Right cardiac atrium (tissue), 5 donors: ENCODE measurements at regions not wholly inside any gene's neighbourhood (a gene's known extent, or its start where the extent isn't known, plus 50 kb on each side); places are given as distances from the start of the nearest gene placed in this dataset.
"Not testable (repeated sequence)": the region's sequence is repeated elsewhere in the genome, so short reads cannot be mapped to it uniquely, and the experiment has no call there.

Experiments used
- ATAC-seq, 2 donors: fragments of 200-7000 bp; cut with Tn5 transposase; one replicate each; pipeline versions ENCODE4 v1.8.0 to v1.9.1; 2020; ENCODE audit warnings: moderate library complexity in 2 of 2, mild to moderate bottlenecking in 1 of 2
- DNase-seq, 3 donors: peaks; one replicate each; pipeline ENCODE4 v3.0.0-alpha.2; 2020
- H3K27ac ChIP-seq: one replicate; pipeline ENCODE4 v1.5.1; 2013; ENCODE audit warnings: mild to moderate bottlenecking, low read length, control low read depth, moderate library complexity
- H3K27me3 ChIP-seq: one replicate; pipeline ENCODE4 v1.6.1; 2013; ENCODE audit not compliant: control insufficient read depth, insufficient read depth
- H3K4me1 ChIP-seq: one replicate; pipeline ENCODE4 v1.6.1; 2013; ENCODE audit warnings: low read length; ENCODE audit not compliant: control insufficient read depth, insufficient read depth
- H3K4me3 ChIP-seq: one replicate; pipeline ENCODE4 v1.5.1; 2013; ENCODE audit warnings: low read length, control low read depth
- H3K9me3 ChIP-seq: one replicate; pipeline ENCODE4 v1.6.1; 2013; ENCODE audit warnings: low read length; ENCODE audit not compliant: control insufficient read depth
- WGBS: extraction: QIAGEN DNeasy Blood & Tissue Kit; methylation state at CpG from one replicate; pipeline ENCODE4 v1.1.7; 2013; 5-methylcytosine and 5-hydroxymethylcytosine counted together
- intact Hi-C, 4 donors: fragments of 100-400 bp; cut with DNase I; formaldehyde crosslinking; loops; one replicate each; pipeline versions ENCODE4 v1.11.0 to v1.14.0; 2022 to 2023
- donor health status: healthy with polysubstance abuse.
- donor health status: DM: no; HTN: yes; CAD: no.
- donor health status: DM: no; HTN: no; CAD: no.
- donor health status: DM: no; HTN: yes; CAD: no; lungs with severe emphysema.
- donor health status: DM: yes; HTN: yes; CAD: no.

DNA sequence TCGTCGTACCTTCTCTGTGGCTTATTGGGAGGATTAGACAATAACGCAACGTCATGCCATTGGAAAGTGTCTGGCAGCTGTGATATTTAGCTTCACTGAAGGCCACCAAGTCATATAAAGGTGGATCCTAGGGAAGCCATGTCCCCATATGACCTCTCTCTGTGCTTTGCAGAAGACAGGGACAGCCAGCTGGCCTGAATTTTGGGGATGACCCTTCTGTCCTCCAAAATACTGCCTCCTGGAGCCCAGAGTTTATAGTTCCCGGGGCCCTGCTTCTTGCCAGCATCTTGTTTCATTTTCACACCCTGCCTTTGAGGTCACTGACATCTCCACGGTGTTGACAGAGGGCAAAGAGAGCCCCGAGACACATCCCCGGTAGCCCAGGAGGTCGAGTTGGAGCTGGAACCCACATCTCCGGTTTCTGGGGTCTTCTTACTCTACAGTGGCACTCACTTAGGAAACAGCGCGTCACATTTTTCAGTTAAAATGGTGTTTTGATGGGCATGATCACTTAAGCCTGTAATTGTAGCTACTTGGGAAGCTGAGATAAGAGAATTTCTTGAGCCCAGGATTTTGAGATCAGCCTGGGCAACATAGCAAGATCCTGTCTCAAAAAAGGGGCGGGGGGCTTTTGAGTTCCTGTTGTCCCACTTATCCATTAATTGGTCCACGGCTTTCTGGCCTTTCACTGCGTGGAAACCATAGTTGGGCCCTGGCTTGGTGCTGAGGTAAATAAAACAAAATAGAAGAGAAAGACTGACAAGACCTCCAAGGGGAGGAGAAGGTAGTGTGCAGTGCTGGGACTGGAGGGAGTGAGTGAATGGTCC is 101.1 kb downstream of the DDX1 start:
- DNase-seq (no peak), ATAC-seq (no peak)
- H3K27me3 ChIP-seq = no peaks in the 10 kb centered on the region
- H3K4me3 ChIP-seq = no peak overlapping the region
- 90% methylated on average over 15 of the region's 15 CpGs for WGBS
- H3K9me3 ChIP-seq = no peaks in the 10 kb centered on the region
- intact Hi-C loops = no loop called here
- no peaks in the 10 kb centered on the region for H3K4me1 ChIP-seq
- no peak overlapping the region for H3K27ac ChIP-seq

DNA sequence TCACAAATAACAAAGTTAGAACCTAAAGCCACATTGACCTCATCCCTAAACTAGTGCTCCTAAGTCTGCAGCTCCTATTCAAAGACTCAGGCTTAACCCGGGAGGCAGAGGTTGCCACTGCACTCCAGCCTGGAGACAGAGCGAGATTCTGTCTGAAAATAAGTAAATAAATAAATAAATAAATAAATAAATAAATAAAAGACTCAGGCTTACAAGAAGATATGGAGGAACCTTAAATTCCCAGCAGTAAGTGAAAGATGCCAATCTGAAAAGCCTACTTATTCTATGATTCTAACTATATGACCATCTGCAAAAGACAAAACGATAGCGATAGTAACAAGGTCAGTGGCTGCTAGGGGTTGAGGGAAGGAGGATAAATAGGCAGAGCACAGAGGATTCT is 101.7 kb downstream of the DDX1 start:
- Histone ChIP-seq H3K4me3 (no peak overlapping the region), H3K4me1 (no peaks in the 10 kb centered on the region), H3K27ac (no peak overlapping the region), H3K9me3 (no peaks in the 10 kb centered on the region), H3K27me3 (no peaks in the 10 kb centered on the region)
- ATAC-seq (no peak), DNase-seq (no peak)
- WGBS = 95% methylated on average over 4 of the region's 4 CpGs
- intact Hi-C loops = no loop called here

DNA sequence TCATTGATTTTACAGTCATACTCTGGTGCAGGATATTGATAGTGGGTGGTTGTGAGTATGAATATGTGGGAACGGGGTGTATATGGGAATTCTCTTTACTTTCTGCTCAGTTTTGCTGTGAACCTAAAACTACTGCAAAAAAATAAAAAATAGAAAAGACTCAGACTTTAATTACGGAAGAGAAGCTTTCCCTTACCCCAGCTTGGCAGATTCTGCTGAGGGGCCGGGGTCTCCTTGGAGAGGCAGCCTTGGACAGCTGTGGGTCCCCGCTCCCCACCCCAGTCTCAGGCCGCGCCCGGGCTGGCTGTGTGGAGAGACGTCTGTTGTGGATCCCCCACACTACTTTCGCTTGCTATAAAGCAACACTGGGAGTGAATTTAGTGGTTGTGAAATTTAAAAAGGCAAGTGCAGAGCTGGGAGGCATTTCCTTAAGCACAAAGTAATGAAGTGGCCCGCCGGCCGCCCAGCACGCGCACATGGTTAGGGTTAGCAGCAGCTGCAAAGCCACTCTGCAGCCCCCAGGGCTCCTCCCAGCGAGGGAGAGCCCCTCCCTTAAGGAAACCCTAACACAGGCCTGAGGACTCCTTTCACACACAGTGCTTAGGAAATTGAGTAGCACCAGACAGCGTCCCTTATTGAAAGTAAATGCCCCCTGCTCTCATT is 102.4 kb downstream of the DDX1 start:
- WGBS = 75% methylated on average over 16 of the region's 16 CpGs
- no peak overlapping the region for H3K4me3 ChIP-seq
- no peak overlapping the region for H3K27ac ChIP-seq
- intact Hi-C loops = no loop called here
- no peaks in the 10 kb centered on the region for H3K9me3 ChIP-seq
- H3K27me3 ChIP-seq = no peaks in the 10 kb centered on the region
- no peak for DNase-seq
- no peak for ATAC-seq
- no peaks in the 10 kb centered on the region for H3K4me1 ChIP-seq

DNA sequence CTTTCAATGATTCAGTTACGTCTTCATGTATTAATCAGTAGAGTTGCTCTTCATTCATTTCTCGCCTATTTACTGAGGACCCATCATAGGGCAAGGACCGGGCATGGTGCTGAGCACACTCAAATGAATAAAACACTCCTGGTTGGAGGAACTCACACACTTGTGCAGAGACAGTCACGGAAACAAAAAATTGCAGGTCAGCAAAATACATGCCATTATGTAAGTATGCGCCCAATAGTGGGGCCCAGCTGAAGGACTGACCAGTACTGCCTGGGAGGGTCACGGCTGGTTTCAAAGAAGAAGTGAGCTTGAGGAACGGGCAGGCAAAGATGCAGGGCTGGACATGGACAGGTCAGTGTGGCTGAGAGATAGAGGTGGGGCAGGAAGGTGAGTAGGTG is 102.9 kb downstream of the DDX1 start:
- intact Hi-C loops = no loop called here
- no peaks in the 10 kb centered on the region for H3K4me1 ChIP-seq
- no peaks in the 10 kb centered on the region for H3K9me3 ChIP-seq
- H3K27ac ChIP-seq = no peak overlapping the region
- no peak overlapping the region for H3K4me3 ChIP-seq
- 94% methylated on average over 7 of the region's 7 CpGs for WGBS
- no peaks in the 10 kb centered on the region for H3K27me3 ChIP-seq
- ATAC-seq (no peak), DNase-seq (no peak)

DNA sequence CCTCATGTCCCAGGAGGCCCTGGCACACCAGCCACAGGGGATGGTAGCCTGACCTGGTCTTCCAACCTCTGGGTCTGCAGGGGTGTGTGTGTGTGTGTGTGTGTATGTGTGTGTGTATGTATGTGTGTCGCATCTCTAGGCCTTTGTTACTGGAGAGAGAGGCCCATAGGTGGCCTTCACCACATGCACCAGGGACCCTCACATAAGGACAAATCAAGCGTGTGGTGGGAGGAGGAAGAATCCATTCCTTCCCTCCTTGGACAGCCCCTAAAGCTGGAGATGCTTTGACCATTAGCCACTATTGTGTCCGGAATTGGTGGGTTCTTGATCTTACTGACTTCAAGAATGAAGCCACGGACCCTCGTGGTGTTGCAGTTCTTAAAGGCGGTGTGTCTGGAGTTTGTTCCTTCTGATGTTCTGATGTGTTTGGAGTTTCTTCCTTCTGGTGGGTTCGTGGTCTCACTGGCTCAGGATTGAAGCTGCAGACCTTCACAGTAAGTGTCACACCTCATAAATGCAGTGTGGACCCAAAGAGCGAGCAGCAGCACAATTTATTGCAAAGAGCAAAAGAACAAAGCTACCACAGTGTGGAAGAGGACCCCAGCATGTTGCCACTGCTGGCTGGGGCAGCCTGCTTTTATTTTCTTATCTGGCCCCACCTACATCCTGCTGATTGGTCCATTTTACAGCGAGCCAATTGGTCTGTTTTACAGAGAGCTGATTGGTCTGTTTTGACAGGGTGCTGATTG is 104.1 kb downstream of the DDX1 start:
- intact Hi-C loops = no loop called here
- 74% methylated on average over 9 of the region's 9 CpGs for WGBS
- ATAC-seq = no peak

DNA sequence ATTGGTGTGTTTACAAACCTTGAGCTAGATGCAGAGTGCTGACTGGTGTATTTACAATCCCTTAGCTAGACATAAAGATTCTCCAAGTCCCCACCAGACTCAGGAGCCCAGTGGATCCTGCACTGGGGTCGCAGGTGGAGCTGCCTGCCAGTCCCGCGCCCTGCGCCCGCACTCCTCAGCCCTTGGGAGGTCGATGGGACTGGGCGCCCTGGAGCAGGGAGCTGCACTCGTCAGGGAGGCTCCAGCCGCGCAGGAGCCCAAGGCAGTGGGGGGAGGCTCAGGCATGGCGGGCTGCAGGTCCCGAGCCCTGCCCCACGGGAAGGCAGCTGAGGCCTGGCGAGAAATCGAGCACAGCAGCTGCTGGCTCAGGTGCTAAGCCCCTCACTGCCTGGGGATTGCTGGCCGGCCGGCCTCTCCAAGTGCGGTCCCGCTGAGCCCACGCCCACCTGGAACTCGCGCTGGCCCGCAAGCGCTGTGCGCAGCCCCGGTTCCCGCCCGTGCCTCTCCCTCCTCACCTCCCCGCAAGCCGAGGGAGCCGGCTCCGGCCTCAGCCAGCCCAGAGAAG is 105.0 kb downstream of the DDX1 start:
- 79% methylated on average over 32 of the region's 32 CpGs for WGBS
- H3K4me1 ChIP-seq, H3K4me3 ChIP-seq, DNase-seq, H3K27me3 ChIP-seq, intact Hi-C loops, H3K9me3 ChIP-seq, H3K27ac ChIP-seq, ATAC-seq: not testable (repeated sequence)

More for the DNA sequence above, 104.1 kb downstream of the DDX1 start:
- H3K27ac ChIP-seq = no peak overlapping the region
- no peaks in the 10 kb centered on the region for H3K27me3 ChIP-seq
- H3K9me3 ChIP-seq = no peaks in the 10 kb centered on the region
- no peaks in the 10 kb centered on the region for H3K4me1 ChIP-seq
- H3K4me3 ChIP-seq = no peak overlapping the region
- no peak for DNase-seq

DNA sequence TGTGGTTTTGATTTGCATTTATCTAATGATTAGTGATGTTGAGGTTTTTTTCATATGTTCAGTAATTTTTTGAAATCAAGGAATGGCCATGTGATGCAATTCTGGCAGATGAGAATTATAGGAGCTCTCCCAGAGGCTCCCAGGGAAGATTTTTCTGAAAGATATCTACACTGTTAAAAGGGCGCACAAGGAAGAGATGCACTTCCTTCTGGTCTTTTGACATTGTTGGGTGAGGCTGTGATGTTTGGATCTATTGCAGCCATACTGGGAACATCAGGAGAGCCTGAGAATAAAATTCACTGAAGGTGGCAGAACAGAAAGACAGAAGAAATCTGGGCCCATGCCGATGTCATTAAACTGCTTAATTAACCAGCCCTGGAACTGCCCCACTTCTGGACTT is 108.5 kb downstream of the DDX1 start:
- DNase-seq (no peak), ATAC-seq (no peak)
- Histone ChIP-seq H3K4me3 (no peak overlapping the region), H3K27ac (no peak overlapping the region), H3K27me3 (no peaks in the 10 kb centered on the region), H3K9me3 (no peaks in the 10 kb centered on the region), H3K4me1 (no peaks in the 10 kb centered on the region)
- intact Hi-C loops = no loop called here
- WGBS = 93% methylated on average over 2 of the region's 2 CpGs

DNA sequence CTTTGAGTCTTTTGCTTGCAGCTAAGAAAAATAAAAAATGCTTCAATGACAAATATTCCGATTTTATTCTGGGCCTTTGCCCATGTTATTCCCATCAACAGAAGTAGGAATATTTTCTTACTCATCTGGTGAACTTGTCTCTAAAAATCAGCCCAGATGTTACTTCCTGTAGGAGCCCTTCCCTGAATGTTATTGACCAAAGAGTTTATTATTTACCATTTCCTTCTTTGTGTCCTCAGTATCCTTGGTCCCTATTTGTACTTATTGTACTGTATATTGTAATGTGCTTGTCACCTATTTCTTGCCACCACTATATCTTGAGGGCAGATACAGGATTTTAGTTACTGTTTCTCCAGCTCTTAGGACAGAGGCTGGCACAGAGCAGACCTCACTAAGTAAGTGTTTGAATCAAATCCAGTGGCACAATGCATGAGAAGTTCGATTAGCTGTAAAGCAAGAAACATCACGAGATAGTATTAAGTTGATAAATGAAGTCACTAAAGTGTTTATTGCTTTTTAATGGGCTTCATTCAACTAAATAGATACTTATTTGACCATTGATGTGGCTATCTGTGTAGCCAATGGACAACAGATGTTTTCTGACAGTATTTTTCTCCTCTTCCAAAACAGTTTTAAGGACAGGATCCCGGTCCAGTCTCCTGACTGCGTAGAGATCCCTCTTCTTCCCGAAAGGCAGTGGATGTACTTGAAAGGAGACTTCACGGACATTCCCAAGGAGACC is 109.1 kb downstream of the DDX1 start:
- no peak for DNase-seq
- Histone ChIP-seq H3K27me3 (no peaks in the 10 kb centered on the region), H3K4me1 (no peaks in the 10 kb centered on the region), H3K27ac (no peak overlapping the region), H3K4me3 (no peak overlapping the region), H3K9me3 (no peaks in the 10 kb centered on the region)
- 71% methylated on average over 7 of the region's 7 CpGs for WGBS
- ATAC-seq = no peak
- intact Hi-C loops = no loop called here

DNA sequence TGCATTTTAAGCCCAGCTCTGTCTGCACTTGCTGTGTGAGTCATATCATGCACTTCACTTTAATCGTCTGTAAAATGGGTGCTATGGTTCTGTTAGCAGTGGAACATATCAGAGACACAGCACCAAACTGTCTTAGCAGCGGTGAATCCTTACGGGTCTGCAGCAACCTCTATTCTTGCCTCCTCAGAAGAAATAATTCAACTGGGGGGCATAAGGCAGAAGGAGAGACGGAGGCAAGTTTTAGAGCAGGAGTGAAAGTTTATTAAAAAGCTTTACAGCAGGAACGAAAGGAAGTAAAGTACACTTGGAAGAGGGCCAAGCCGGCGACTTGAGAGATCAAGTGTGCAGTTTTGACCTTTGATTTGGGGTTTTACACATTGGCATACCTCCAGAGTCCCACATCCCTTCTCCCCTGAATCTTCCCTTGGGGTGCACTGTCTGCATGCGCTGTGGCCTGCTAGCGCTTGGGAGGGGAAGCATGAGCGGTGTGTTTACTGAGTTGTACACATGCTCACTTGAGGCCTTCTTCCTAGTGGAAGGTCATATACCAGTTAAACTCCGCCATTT is 109.8 kb downstream of the DDX1 start:
- intact Hi-C loops = no loop called here
- WGBS = 78% methylated on average over 11 of the region's 11 CpGs
- Histone ChIP-seq H3K4me3 (no peak overlapping the region), H3K27me3 (no peaks in the 10 kb centered on the region), H3K4me1 (no peaks in the 10 kb centered on the region), H3K9me3 (no peaks in the 10 kb centered on the region), H3K27ac (no peak overlapping the region)
- DNase-seq (no peak), ATAC-seq (no peak)

DNA sequence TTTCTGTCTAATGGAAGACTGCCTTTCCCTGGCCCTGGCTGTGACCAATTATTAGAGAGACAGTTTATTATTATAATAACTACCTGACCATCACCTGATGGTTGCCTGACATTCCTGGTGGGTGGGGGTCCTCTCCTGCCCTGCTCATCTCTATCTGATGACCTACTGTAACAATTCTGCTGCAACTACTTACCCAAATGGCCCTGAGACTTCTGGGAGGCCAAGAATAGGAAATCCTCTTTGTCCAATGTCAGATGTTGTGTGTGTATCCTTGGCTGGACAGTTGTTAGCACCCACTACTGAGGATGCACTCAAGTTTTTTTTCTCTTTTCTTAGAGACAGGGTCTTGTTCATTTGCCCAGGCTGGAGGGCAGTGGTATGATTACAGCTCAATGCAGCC is 110.3 kb downstream of the DDX1 start:
- intact Hi-C loops = no loop called here
- H3K9me3 ChIP-seq = no peaks in the 10 kb centered on the region
- H3K4me3 ChIP-seq = no peak overlapping the region
- no peaks in the 10 kb centered on the region for H3K4me1 ChIP-seq
- no peaks in the 10 kb centered on the region for H3K27me3 ChIP-seq
- ATAC-seq = no peak
- no peak for DNase-seq
- H3K27ac ChIP-seq = no peak overlapping the region
